ENCODE measurements at regions not wholly inside any gene's neighbourhood (a gene's known extent, or its start where the extent isn't known, plus 50 kb on each side); places are given as distances from the start of the nearest gene placed in this dataset.

DNA sequence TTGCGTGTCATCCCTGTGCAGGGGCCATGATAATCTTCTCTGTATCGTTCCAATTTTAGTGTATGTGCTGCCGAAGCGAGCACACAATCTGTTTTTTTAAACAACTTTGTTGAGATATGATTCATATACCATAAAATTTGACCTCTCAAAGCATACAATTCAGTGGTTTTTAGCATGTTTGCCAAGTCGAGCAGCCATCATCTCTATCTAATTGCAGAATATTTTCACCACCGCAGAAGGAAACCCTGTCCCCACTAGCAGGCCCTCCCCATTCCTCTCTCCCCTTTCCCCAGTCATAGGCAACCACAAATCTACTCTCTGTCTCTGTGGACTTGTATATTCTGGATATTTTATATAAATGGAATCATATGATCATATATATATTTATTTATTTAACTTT lies 78.7 kb upstream of the TINAGL1 start:
- no peak for TF ChIP-seq CTCF (IDR thresholded peaks at IDR 0.05)
- no peak for TF ChIP-seq POLR2AphosphoS5 (IDR thresholded peaks at IDR 0.05)
- TF ChIP-seq POLR2A (IDR thresholded peaks at IDR 0.05): no peak
- Histone ChIP-seq H3K27me3 (peaks cover 0 to 24% (median 0%) of the 10 kb centered on the region in 3 donors), H3K9me3 (no peaks in the 10 kb centered on the region), H3K27ac (no peak overlapping the region), H3K36me3 (no peaks in the 10 kb centered on the region), H3K4me1 (no peaks in the 10 kb centered on the region), H3K4me3 (no peak overlapping the region)
- 79 to 84% (median 83%) methylated on average over 6 of the region's 6 CpGs for WGBS, 5 donors
- DNase-seq: no peak
- intact Hi-C loops (cut with DNase I; ENCODE audit: low total_unique reads): no loop called here

- no peak overlapping the region for H3K4me3 ChIP-seq
- no peaks in the 10 kb centered on the region for H3K4me1 ChIP-seq
- 76 to 79% (median 77%) methylated on average over 11 of the region's 11 CpGs for WGBS, 5 donors
- peaks cover 0 to 33% (median 0%) of the 10 kb centered on the region in 3 donors for H3K27me3 ChIP-seq
- no peaks in the 10 kb centered on the region for H3K9me3 ChIP-seq
- no peaks in the 10 kb centered on the region for H3K36me3 ChIP-seq
- H3K27ac ChIP-seq: no peak overlapping the region
- intact Hi-C loops (cut with DNase I; ENCODE audit: low total_unique reads): no loop called here
- no peak for DNase-seq
- no peak for TF ChIP-seq POLR2AphosphoS5 (IDR thresholded peaks at IDR 0.05)
- no peak for TF ChIP-seq POLR2A (IDR thresholded peaks at IDR 0.05)
- TF ChIP-seq CTCF (IDR thresholded peaks at IDR 0.05): no peak
- TF ChIP-seq EP300 (IDR thresholded peaks at IDR 0.05): no peak
Observed at GRCh38 chr1:31498376-31499040, 77.8 kb upstream of the TINAGL1 start.

GRCh38 chr1:31501505-31501904 lies 74.8 kb upstream of the TINAGL1 start:
- no peak for TF ChIP-seq EP300 (IDR thresholded peaks at IDR 0.05)
- TF ChIP-seq CTCF (IDR thresholded peaks at IDR 0.05): no peak
- no peak for TF ChIP-seq POLR2A (IDR thresholded peaks at IDR 0.05)
- TF ChIP-seq POLR2AphosphoS5 (IDR thresholded peaks at IDR 0.05): no peak

DNA sequence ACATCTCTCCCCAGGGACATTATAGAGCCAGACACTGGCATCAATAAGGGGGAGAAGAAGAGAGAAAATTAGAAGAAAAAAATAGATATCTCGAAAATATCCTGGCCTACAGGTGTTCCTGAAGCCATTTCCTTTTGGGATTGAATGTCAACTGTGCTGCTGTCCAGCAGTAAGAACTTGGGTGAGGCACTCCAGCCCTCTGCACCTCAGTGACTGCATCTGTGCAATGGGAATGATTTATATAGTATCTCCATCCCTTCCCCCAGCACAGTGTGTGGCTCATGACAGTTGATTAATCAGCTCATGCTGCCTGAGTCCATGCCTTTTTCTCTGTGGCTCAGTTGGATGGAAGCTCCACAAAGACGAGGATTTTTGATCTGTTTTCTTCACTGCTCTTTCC lies 74.1 kb upstream of the TINAGL1 start:
- 81 to 91% (median 85%) methylated on average over 2 of the region's 2 CpGs for WGBS, 5 donors
- intact Hi-C loops (cut with DNase I; ENCODE audit: low total_unique reads): no loop called here
- Histone ChIP-seq H3K9me3 (no peaks in the 10 kb centered on the region), H3K36me3 (no peaks in the 10 kb centered on the region), H3K4me3 (no peak overlapping the region), H3K27ac (no peak overlapping the region), H3K4me1 (no peaks in the 10 kb centered on the region), H3K27me3 (peaks cover 0 to 63% (median 0%) of the 10 kb centered on the region in 3 donors)
- TF ChIP-seq POLR2A (IDR thresholded peaks at IDR 0.05) (no peak), POLR2AphosphoS5 (IDR thresholded peaks at IDR 0.05) (no peak), CTCF (IDR thresholded peaks at IDR 0.05) (no peak), EP300 (IDR thresholded peaks at IDR 0.05) (no peak)
- no peak for DNase-seq

More at GRCh38 chr1:31501505-31501904, 74.8 kb upstream of the TINAGL1 start:
- 69 to 91% (median 83%) methylated on average over 5 of the region's 5 CpGs for WGBS, 5 donors
- Histone ChIP-seq H3K27ac (no peak overlapping the region), H3K36me3 (no peaks in the 10 kb centered on the region), H3K4me3 (no peak overlapping the region), H3K27me3 (peaks cover 0 to 56% (median 0%) of the 10 kb centered on the region in 3 donors), H3K9me3 (no peaks in the 10 kb centered on the region), H3K4me1 (no peaks in the 10 kb centered on the region)
- intact Hi-C loops (cut with DNase I; ENCODE audit: low total_unique reads): no loop called here
- no peak for DNase-seq

Data from stomach (tissue), 8 donors.